Caco-2 (cell line): ENCODE measurements at regions not wholly inside any gene's neighbourhood (a gene's known extent, or its start where the extent isn't known, plus 50 kb on each side); places are given as distances from the start of the nearest gene placed in this dataset.

Experiments used
- BruUV-seq: library from RNA; stranded (reverse); fragments of 400-500 nt; replicated peaks from 2 replicates; lab custom pipeline; 2021; lab: Mats Ljungman, UMichigan
- CTCF ChIA-PET: fragments of 300-600 bp; sonication (Branson Sonifier 250); formaldehyde crosslinking; loops from one replicate; lab custom pipeline; 2022; ENCODE audit warnings: antibody characterized with exemption; lab: Charles Lee
- POLR2A ChIA-PET: fragments of 300-600 bp; sonication (Branson Sonifier 250); formaldehyde crosslinking; loops from one replicate; lab custom pipeline; 2022; ENCODE audit warnings: antibody characterized with exemption; lab: Charles Lee
- DNase-seq, 2 experiments: peaks; one replicate each; pipeline versions ENCODE4 v3.0.0 to v3.0.0-alpha.2; 2020 to 2022
- H3K27me3 ChIP-seq: replicated peaks from 2 replicates; pipeline ENCODE4 v1.6.0; 2011; ENCODE audit warnings: low read length; ENCODE audit not compliant: control insufficient read depth, insufficient read depth
- H3K36me3 ChIP-seq: 2 replicates; pipeline ENCODE4 v1.5.1; 2011; ENCODE audit warnings: low read length; ENCODE audit not compliant: control insufficient read depth, insufficient read depth
- H3K4me1 ChIP-seq: fragments of 250-450 bp; sonication (Bioruptor Pico); 2 replicates; pipeline ENCODE4 v1.5.1; 2020; ENCODE audit warnings: mild to moderate bottlenecking
- H3K4me3 ChIP-seq: 2 replicates; pipeline ENCODE4 v1.5.1; 2011; ENCODE audit warnings: low read depth, mild to moderate bottlenecking, control low read depth, low read length
- H3K9me3 ChIP-seq: fragments of 250-450 bp; sonication (Bioruptor Pico); 2 replicates; pipeline ENCODE4 v1.5.1; 2020; ENCODE audit warnings: mild to moderate bottlenecking, moderate library complexity
- H3K27ac Mint-ChIP-seq: one replicate; pipeline ENCODE4 v1.8.0; 2022; ENCODE audit warnings: mixed read lengths; ENCODE audit not compliant: unreplicated experiment
- H3K27me3 Mint-ChIP-seq: one replicate; pipeline ENCODE4 v1.8.0; 2022; ENCODE audit warnings: mixed read lengths; ENCODE audit not compliant: insufficient read depth, unreplicated experiment
- H3K36me3 Mint-ChIP-seq: one replicate; pipeline ENCODE4 v1.8.0; 2022; ENCODE audit warnings: mild to moderate bottlenecking, mixed read lengths; ENCODE audit not compliant: insufficient read depth, unreplicated experiment
- H3K4me1 Mint-ChIP-seq: one replicate; pipeline ENCODE4 v1.8.0; 2022; ENCODE audit warnings: low read depth, mixed read lengths; ENCODE audit not compliant: unreplicated experiment
- H3K4me3 Mint-ChIP-seq: one replicate; pipeline ENCODE4 v1.8.0; 2022; ENCODE audit warnings: mild to moderate bottlenecking, moderate library complexity, mixed read lengths; ENCODE audit not compliant: unreplicated experiment
- H3K9me3 Mint-ChIP-seq: one replicate; pipeline ENCODE4 v1.8.0; 2022; ENCODE audit warnings: mixed read lengths; ENCODE audit not compliant: unreplicated experiment
- intact Hi-C: fragments of 100-400 bp; cut with micrococcal nuclease; formaldehyde crosslinking; loops from one replicate; pipeline ENCODE4 v1.10.0; 2022; ENCODE audit not compliant: unreplicated experiment
- TF ChIP-seq, protein P1 (sequence below), 2 experiments: fragments of 200-600 bp in 1 of 2; IDR thresholded peaks; 1 replicate in 1 of 2; 2 replicates in 1 of 2; pipeline versions ENCODE4 v1.5.1 to v1.8.0; 2011 to 2022; ENCODE audit warnings: antibody characterized with exemption in 1 of 2, control low read depth in 1 of 2, inconsistent platforms in 1 of 2, low read depth in 1 of 2, low read length in 1 of 2, mild to moderate bottlenecking in 1 of 2, moderate library complexity in 1 of 2; ENCODE audit not compliant: insufficient read depth in 1 of 2, severe bottlenecking in 1 of 2, unreplicated experiment in 1 of 2

DNA sequence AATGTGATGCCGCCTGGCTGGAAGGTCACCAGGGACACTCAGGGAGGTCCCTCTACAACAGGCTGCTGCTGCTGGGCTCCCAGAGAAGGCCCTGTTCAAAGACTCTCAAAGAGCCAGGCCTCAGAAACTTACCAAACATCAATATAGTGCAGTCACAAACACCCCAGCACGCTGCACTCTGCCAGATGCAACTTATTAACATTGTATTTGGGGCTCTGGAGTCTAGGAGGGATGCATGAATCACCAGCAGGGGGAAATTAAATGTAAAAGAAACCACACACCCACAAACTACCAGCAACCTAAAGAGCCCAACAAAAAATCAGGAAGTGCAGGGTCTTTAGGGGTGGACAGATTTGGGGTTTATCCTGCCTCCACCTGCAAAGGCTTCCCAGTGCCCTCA lies 74.6 kb upstream of the SPATA12 start:
- Mint-ChIP-seq H3K27ac (no peak overlapping the region), H3K9me3 (no peaks in the 10 kb centered on the region), H3K27me3 (no peaks in the 10 kb centered on the region), H3K36me3 (no peaks in the 10 kb centered on the region), H3K4me3 (no peak overlapping the region), H3K4me1 (peaks cover 11% of the 10 kb centered on the region)
- H3K4me1 ChIP-seq = peaks cover 20% of the 10 kb centered on the region
- H3K4me3 ChIP-seq = no peak overlapping the region
- TF ChIP-seq, protein P1, sequence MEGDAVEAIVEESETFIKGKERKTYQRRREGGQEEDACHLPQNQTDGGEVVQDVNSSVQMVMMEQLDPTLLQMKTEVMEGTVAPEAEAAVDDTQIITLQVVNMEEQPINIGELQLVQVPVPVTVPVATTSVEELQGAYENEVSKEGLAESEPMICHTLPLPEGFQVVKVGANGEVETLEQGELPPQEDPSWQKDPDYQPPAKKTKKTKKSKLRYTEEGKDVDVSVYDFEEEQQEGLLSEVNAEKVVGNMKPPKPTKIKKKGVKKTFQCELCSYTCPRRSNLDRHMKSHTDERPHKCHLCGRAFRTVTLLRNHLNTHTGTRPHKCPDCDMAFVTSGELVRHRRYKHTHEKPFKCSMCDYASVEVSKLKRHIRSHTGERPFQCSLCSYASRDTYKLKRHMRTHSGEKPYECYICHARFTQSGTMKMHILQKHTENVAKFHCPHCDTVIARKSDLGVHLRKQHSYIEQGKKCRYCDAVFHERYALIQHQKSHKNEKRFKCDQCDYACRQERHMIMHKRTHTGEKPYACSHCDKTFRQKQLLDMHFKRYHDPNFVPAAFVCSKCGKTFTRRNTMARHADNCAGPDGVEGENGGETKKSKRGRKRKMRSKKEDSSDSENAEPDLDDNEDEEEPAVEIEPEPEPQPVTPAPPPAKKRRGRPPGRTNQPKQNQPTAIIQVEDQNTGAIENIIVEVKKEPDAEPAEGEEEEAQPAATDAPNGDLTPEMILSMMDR (IDR thresholded peaks at IDR 0.05; ENCODE audit: insufficient read depth in 1 of 2, low read depth in 1 of 2, low read length in 1 of 2, severe bottlenecking in 1 of 2, unreplicated experiment in 1 of 2) = no peak
- CTCF ChIA-PET = no interaction called here
- intact Hi-C loops = no loop called here
- POLR2A ChIA-PET = no interaction called here
- DNase-seq = no peak
- BruUV-seq = no TSS peak
- H3K36me3 ChIP-seq = no peaks in the 10 kb centered on the region
- H3K9me3 ChIP-seq = no peaks in the 10 kb centered on the region
- no peaks in the 10 kb centered on the region for H3K27me3 ChIP-seq

DNA sequence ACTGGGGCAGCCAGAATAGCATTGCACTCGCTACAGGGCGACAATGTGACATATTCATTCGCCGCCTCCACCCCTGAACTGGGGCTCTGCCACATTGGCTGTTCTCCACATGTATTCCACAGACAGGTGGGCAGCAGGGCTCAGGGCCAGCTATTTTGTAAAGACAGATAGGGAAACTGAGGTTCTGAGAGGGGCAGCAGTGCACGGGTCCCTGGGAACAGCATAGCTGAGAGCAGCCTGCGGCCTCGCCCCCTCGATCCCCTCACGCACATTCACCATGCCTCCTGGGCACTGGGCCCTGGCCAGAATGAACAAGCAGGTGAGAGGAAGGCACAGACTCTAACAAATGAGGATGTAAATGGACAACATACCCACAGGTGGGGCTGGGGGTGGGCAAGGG lies 75.0 kb upstream of the SPATA12 start:
- Histone ChIP-seq H3K27me3 (no peaks in the 10 kb centered on the region), H3K4me1 (peaks cover 20% of the 10 kb centered on the region), H3K4me3 (no peak overlapping the region), H3K36me3 (no peaks in the 10 kb centered on the region), H3K9me3 (no peaks in the 10 kb centered on the region)
- no peak overlapping the region for H3K27ac Mint-ChIP-seq
- BruUV-seq = no TSS peak
- H3K4me3 Mint-ChIP-seq = no peak overlapping the region
- H3K36me3 Mint-ChIP-seq = no peaks in the 10 kb centered on the region
- intact Hi-C loops = no loop called here
- no peak for DNase-seq
- no peaks in the 10 kb centered on the region for H3K27me3 Mint-ChIP-seq
- CTCF ChIA-PET = no interaction called here
- TF ChIP-seq, protein P1 (IDR thresholded peaks at IDR 0.05; ENCODE audit: insufficient read depth in 1 of 2, low read depth in 1 of 2, low read length in 1 of 2, severe bottlenecking in 1 of 2, unreplicated experiment in 1 of 2) = no peak
- H3K9me3 Mint-ChIP-seq = no peaks in the 10 kb centered on the region
- H3K4me1 Mint-ChIP-seq = peaks cover 7% of the 10 kb centered on the region
- POLR2A ChIA-PET = no interaction called here

DNA sequence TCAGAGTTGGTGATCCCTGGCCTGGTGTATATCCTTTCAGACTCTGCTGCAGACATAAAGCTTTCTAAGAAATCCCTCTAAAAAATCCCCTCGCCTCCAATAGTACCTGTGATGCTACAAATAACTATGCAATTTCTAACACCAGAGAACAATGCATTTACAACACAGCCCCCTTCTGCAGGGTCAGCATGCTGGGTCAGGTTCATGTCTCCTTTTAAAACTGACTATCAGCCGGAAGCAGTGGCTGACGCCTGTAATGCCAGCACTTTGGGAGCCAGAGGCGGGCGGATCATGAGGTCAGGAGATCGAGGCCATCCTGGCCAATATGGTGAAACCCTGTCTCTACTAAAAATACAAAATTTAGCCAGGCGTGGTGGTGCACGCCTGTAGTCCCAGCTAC lies 77.0 kb upstream of the SPATA12 start:
- Histone ChIP-seq H3K27me3 (no peaks in the 10 kb centered on the region), H3K4me3 (no peak overlapping the region), H3K9me3 (no peaks in the 10 kb centered on the region), H3K4me1 (peaks cover 11% of the 10 kb centered on the region), H3K36me3 (no peaks in the 10 kb centered on the region)
- H3K4me1 Mint-ChIP-seq = no peaks in the 10 kb centered on the region
- H3K36me3 Mint-ChIP-seq = no peaks in the 10 kb centered on the region
- ChIA-PET CTCF (no interaction called here), POLR2A (no interaction called here)
- DNase-seq = no peak
- no peak overlapping the region for H3K27ac Mint-ChIP-seq
- TF ChIP-seq, protein P1 (IDR thresholded peaks at IDR 0.05; ENCODE audit: insufficient read depth in 1 of 2, low read depth in 1 of 2, low read length in 1 of 2, severe bottlenecking in 1 of 2, unreplicated experiment in 1 of 2) = no peak
- no peaks in the 10 kb centered on the region for H3K9me3 Mint-ChIP-seq
- H3K27me3 Mint-ChIP-seq = no peaks in the 10 kb centered on the region
- H3K4me3 Mint-ChIP-seq = no peak overlapping the region
- intact Hi-C loops = no loop called here
- BruUV-seq = no TSS peak
